Breast epithelium (tissue), 3 donors: ENCODE measurements at regions not wholly inside any gene's neighbourhood (a gene's known extent, or its start where the extent isn't known, plus 50 kb on each side); places are given as distances from the start of the nearest gene placed in this dataset.

Experiments used
- CTCF ChIP-seq, 3 donors: fragments of 450-650 bp; IDR thresholded peaks; one replicate each; pipeline ENCODE4 v1.5.1; 2016 to 2017; ENCODE audit warnings: antibody characterized with exemption in 3 of 3, mild to moderate bottlenecking in 3 of 3, moderate library complexity in 3 of 3
- POLR2A ChIP-seq: fragments of 450-650 bp; IDR thresholded peaks from one replicate; pipeline ENCODE4 v1.6.1; 2016; ENCODE audit warnings: antibody characterized with exemption, mild to moderate bottlenecking, moderate library complexity
- POLR2AphosphoS5 ChIP-seq, 3 donors: sonication (generic); formaldehyde crosslinking; IDR thresholded peaks; one replicate each; pipeline ENCODE4 v1.6.1; 2017; ENCODE audit warnings: antibody characterized with exemption in 3 of 3

- no peak for TF ChIP-seq CTCF (IDR thresholded peaks at IDR 0.05)
- TF ChIP-seq POLR2A: no peak
- no peak for TF ChIP-seq POLR2AphosphoS5 (IDR thresholded peaks at IDR 0.05)
Observed at GRCh38 chr3:72279631-72280041, 494.7 kb upstream of the PROK2 start.
